ENCODE measurements at regions not wholly inside any gene's neighbourhood (a gene's known extent, or its start where the extent isn't known, plus 50 kb on each side); places are given as distances from the start of the nearest gene placed in this dataset.

DNA sequence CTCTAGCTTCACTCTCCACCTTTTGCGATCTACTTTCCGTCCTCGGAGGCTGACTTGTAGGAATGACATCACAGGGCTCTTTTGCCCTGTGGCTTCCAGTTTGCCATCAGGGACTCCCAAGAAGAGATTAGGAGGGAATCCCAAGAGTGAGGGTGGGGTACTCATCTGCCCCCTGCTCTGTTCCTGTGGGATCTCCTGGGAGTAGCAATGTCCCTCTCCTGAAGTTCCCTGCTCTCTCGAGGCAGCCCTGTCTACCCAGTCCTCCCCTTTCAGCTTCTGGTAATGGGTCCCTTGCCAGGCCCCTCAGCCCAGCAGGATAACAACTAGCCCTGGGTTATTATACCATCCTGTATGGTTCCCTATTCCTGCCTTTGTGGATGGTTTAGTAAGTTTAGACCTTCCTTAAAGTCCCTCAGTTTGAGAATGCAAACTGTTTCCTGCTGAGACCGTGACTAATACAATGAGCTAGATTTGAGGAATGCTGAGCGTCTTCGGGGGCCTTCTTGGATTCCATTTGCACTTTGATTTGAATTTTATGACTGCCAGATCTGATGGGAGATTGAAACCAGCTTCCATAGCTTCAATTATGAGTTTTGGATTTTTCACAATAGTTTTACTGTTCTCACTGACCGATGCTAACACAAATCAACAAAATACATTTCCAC, 73.7 kb upstream of the IPO5 start (continued):
- TF ChIP-seq, protein P1, sequence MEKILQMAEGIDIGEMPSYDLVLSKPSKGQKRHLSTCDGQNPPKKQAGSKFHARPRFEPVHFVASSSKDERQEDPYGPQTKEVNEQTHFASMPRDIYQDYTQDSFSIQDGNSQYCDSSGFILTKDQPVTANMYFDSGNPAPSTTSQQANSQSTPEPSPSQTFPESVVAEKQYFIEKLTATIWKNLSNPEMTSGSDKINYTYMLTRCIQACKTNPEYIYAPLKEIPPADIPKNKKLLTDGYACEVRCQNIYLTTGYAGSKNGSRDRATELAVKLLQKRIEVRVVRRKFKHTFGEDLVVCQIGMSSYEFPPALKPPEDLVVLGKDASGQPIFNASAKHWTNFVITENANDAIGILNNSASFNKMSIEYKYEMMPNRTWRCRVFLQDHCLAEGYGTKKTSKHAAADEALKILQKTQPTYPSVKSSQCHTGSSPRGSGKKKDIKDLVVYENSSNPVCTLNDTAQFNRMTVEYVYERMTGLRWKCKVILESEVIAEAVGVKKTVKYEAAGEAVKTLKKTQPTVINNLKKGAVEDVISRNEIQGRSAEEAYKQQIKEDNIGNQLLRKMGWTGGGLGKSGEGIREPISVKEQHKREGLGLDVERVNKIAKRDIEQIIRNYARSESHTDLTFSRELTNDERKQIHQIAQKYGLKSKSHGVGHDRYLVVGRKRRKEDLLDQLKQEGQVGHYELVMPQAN (conservative IDR thresholded peaks at IDR 0.05) = no peak
- TF ChIP-seq, protein P2, sequence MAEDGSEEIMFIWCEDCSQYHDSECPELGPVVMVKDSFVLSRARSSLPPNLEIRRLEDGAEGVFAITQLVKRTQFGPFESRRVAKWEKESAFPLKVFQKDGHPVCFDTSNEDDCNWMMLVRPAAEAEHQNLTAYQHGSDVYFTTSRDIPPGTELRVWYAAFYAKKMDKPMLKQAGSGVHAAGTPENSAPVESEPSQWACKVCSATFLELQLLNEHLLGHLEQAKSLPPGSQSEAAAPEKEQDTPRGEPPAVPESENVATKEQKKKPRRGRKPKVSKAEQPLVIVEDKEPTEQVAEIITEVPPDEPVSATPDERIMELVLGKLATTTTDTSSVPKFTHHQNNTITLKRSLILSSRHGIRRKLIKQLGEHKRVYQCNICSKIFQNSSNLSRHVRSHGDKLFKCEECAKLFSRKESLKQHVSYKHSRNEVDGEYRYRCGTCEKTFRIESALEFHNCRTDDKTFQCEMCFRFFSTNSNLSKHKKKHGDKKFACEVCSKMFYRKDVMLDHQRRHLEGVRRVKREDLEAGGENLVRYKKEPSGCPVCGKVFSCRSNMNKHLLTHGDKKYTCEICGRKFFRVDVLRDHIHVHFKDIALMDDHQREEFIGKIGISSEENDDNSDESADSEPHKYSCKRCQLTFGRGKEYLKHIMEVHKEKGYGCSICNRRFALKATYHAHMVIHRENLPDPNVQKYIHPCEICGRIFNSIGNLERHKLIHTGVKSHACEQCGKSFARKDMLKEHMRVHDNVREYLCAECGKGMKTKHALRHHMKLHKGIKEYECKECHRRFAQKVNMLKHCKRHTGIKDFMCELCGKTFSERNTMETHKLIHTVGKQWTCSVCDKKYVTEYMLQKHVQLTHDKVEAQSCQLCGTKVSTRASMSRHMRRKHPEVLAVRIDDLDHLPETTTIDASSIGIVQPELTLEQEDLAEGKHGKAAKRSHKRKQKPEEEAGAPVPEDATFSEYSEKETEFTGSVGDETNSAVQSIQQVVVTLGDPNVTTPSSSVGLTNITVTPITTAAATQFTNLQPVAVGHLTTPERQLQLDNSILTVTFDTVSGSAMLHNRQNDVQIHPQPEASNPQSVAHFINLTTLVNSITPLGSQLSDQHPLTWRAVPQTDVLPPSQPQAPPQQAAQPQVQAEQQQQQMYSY (CRISPR knock-in tag; IDR thresholded peaks at IDR 0.05) = no peak
- TF ChIP-seq ZNF622 (IDR thresholded peaks at IDR 0.05) (no peak), GATAD2B (conservative IDR thresholded peaks at IDR 0.05; ENCODE audit: low read depth) (no peak)

DNA sequence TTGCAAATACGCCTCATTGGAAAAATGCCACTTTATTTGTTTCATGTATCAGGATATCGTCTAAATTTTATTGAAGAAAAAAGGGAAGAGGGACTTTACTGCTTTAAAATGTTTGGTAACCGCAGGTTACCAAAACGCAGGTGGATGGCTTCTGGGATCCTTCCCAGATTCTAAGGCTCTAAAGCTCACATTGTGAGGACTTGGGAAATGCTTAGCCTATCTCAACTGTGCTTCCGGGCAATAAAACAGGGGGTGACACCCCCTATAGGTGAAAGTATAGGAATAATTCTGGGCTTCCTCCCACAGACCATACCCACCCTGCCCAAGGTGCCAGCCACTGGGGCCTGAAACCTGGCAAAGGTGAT, 73.2 kb upstream of the IPO5 start:
- no peaks in the 10 kb centered on the region for H3K79me2 ChIP-seq (ENCODE audit: control insufficient read depth, insufficient read depth, low read length)
- no peak for FAIRE-seq
- H4K20me1 ChIP-seq (ENCODE audit: control insufficient read depth, insufficient read depth) = no peaks in the 10 kb centered on the region
- in situ Hi-C loops (cut with MboI) = no loop called here
- intact Hi-C loops (cut with micrococcal nuclease; ENCODE audit: unreplicated experiment) = no loop called here
- BruUV-seq (replicated peaks) = no TSS peak
- ChIA-PET CTCF (interaction anchor here (0.6 kb wide), 1 partner anchor 657 kb away, joined by 3 read pairs; no protein-coding TSS in a partner anchor), POLR2A (no interaction called here), SMC1A (ENCODE audit: uncharacterized antibody, unreplicated experiment) (no interaction called here), RAD21 (ENCODE audit: unreplicated experiment) (no interaction called here)
- H3K27ac ChIP-seq (ENCODE audit: control insufficient read depth, insufficient read depth) = no peak overlapping the region
- no peak overlapping the region for H3K4me3 ChIP-seq
- no peak for ATAC-seq
- no peaks in the 10 kb centered on the region for H3K4me1 ChIP-seq (ENCODE audit: control insufficient read depth, insufficient read depth, low read length)
- 30% methylated on average over 5 of the region's 5 CpGs for WGBS (ENCODE audit: insufficient coverage, insufficient replicate concordance, low lambda C conversion rate, missing lambda C conversion rate)
- no peak for TF ChIP-seq ZNF207 (IDR thresholded peaks at IDR 0.05; ENCODE audit: borderline replicate concordance)
- TF ChIP-seq JUND (IDR thresholded peaks at IDR 0.05; ENCODE audit: low read depth, low read length) = no peak
- no peak for TF ChIP-seq SMARCA5 (IDR thresholded peaks at IDR 0.05)
- no peak for TF ChIP-seq ZSCAN29 (IDR thresholded peaks at IDR 0.05)
- TF ChIP-seq POU2F2 (IDR thresholded peaks at IDR 0.05; ENCODE audit: borderline replicate concordance, low read depth, low read length) = no peak
- no peak for TF ChIP-seq MXI1 (IDR thresholded peaks at IDR 0.05; ENCODE audit: low read depth, low read length)
- no peak for TF ChIP-seq RAD51 (IDR thresholded peaks at IDR 0.05)
- no peak for TF ChIP-seq CHD1 (IDR thresholded peaks at IDR 0.05; ENCODE audit: low read depth, low read length)
- TF ChIP-seq SPI1 (IDR thresholded peaks at IDR 0.05; ENCODE audit: borderline replicate concordance, insufficient read depth, low read depth, low read length) = no peak
- TF ChIP-seq HDGF (IDR thresholded peaks at IDR 0.05) = no peak
- TF ChIP-seq ZZZ3 (IDR thresholded peaks at IDR 0.05; ENCODE audit: control insufficient read depth, insufficient read length, low read depth) = no peak
- no peak for TF ChIP-seq CBFB (IDR thresholded peaks at IDR 0.05; ENCODE audit: low read depth)
- no peak overlapping the region for H3K9ac ChIP-seq (ENCODE audit: control insufficient read depth, insufficient read depth, low read length)
- H3K9me3 ChIP-seq (replicated peaks; ENCODE audit: control insufficient read depth, insufficient read depth, low read length) = no peaks in the 10 kb centered on the region
- no peak for DNase-seq (ENCODE audit: low read depth, low spot score)
- peaks cover 0 to 1% of the 10 kb centered on the region in 2 experiments; a peak in 2 of 4 replicates for H3K27me3 ChIP-seq (replicated peaks in 1 of 2; ENCODE audit: control insufficient read depth in 2 of 2, insufficient read depth in 2 of 2, low read length in 1 of 2)
- H3K36me3 ChIP-seq (ENCODE audit: control insufficient read depth in 2 of 2, insufficient read depth in 2 of 2, low read length in 1 of 2) = no peaks in the 10 kb centered on the region
- no peak overlapping the region for H2AFZ ChIP-seq (ENCODE audit: control insufficient read depth, low read depth, low read length)
- H3K4me2 ChIP-seq (ENCODE audit: control insufficient read depth, insufficient read depth) = no peak overlapping the region

Data from GM12878 (cell line).